NCI-H510A (cell line): ENCODE measurements at regions not wholly inside any gene's neighbourhood (a gene's known extent, or its start where the extent isn't known, plus 50 kb on each side); places are given as distances from the start of the nearest gene placed in this dataset.
A peak's percentile ranks its signal among the peaks of the same experiment; 100 is the strongest.
"Not testable (repeated sequence)": the region's sequence is repeated elsewhere in the genome, so short reads cannot be mapped to it uniquely, and the experiment has no call there.

Experiments
- DNase-seq: peaks from one replicate; lab custom pipeline; 2025; lab: John Stamatoyannopoulos, UW

DNA sequence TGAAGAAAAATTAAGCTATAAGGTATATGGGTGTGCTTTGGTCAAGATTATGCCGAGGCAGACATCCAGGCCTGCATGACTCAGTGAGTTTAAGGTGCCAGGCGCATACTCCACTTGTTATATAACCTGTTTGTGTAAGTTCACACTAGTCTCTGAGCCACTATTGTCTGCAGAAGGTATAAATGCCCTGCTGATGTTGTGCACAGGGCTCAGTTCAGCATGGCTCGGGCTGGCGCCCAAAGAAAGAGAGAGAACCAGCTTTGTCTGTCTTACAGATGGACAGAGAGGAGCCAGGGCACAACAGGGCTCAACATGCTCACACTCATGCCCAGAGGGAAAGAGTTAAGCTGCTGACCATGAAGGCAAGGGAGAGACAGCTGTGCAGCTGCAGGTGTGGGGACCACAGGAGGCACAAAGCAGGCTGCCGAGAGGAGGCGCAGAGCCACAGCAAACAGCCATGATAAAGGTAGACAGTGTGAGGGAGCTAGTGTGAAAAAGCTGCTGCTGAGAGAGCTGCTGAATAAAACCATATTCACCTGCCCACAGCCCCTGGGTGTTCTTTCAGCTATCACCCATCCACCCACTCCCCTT is 1587.6 kb upstream of the C9orf72 start:
- DNase-seq: peak; percentile 22

DNA sequence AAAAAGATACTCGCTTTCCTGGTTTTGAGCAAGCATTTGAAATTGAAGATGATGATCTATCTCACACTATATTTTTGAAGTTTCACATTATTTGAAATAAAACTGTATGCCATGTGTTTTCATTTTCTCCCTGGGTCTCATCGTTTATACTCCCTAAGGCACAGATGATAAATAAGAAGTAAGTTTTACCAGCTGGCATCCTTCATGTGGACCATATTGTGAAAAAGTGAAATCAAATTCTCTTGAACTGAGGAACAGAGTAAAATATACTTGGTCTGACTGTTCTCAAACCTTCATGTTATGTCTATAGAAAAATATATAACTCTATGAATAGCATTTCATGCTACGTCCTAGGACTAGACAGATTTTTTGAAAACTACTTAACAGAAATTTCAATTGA is 1600.9 kb upstream of the C9orf72 start:
- no peak for DNase-seq

DNA sequence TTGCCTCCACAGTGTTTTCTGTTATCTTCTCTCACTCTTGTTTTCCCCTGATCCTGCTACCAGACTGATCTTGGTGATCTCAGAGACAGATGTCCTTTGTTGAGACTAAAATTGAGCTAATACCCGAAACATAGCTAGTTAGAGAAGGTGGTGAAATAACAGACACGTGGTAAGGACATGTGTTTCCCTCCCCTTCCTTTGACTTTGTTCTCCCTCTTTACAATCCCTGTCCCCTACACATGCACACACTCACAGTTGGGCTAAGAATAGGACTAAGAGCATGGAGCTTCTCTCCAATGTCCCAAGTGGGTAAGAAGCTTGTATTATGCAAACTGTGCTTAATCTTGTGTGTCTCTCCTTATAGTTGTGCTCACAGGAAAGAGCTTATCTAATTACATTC is 1603.0 kb upstream of the C9orf72 start:
- no peak for DNase-seq

DNA sequence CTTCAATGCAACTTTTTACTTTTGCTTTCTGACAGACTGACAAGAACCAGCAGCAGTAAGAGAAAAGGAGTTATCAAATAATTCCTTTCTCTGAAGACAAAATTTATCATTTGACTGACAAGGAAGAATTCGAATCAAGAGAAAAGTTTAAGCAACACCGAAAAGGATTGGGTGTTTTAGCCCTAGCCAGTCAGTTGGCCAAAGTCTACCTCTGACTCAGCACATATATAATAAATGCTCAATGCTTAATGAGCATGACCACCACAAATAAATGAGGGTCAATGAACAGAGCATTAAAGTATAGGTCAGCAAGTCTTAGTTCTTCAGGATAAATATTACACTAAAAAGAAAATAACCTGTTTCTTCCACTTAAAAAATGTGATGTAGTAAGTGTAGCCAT is 1603.5 kb upstream of the C9orf72 start:
- no peak for DNase-seq

DNA sequence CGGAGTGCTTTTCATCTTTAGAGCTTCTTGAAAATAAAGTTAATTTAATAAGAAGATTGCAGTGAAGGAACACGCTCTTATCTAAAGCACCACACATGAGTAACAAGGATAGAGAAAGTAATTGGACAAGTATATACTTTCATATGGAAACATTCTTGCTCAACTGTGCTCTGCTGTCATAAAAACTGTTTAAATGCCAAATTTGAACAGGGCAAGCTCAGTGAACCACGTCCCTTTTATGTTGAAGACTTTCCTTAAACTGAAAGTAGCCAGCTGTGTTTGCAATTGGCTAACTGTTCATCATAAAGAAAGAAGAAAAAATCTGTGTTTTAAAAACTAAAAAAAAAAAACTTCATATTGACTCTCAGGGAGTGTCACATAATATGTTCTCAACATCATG is 1610.7 kb upstream of the C9orf72 start:
- DNase-seq: no peak

DNA sequence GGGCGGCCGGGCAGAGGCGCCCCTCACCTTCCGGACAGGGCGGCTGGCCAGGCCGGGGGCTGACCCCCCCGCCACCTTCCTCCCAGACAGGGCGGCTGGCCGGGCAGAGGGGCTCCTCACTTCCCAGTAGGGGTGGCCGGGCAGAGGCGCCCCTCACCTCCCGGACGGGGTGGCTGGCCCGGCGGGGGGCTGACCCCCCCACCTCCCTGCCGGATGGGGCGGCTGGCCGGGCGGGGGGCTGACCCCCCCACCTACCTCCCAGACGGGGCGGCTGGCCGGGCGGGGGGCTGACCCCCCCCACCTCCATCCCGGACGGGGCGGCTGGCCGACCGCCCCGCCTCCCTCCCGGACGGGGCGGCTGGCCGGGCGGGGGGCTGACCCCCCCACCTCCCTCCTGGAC is 1615.5 kb upstream of the C9orf72 start:
- not testable (repeated sequence) for DNase-seq

DNA sequence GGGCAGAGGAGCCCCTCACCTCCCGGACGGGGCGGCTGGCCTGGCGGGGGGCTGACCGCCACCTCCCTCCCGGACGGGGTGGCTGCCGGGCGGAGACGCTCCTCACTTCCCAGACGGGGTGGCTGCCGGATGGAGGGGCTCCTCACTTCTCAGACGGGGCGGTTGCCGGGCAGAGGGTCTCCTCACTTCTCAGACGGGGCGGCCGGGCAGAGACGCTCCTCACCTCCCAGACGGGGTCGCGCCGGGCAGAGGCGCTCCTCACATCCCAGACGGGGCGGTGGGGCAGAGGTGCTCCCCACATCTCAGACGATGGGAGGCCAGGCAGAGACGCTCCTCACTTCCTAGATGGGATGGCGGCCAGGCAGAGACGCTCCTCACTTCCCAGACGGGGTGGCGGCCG is 1615.9 kb upstream of the C9orf72 start:
- DNase-seq: not testable (repeated sequence)

DNA sequence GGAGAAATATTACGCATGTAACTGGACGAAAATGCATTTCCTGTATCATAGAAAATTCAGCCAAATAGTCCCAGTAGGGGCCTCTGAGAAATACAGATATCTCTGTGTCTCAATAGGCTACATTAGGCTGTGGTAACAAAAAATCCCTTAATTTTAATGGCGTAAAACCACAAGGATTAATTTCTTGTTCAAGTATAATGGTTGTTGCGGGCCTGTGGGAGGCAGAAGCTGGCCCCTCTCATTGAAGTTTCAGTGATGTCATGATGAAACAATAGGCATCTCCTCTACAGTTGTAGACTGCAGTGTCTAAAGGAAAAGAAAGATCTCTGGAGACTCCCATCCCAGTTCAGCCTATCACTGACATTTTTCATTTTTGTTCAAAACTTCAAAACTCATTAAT is 1625.6 kb upstream of the C9orf72 start:
- no peak for DNase-seq

DNA sequence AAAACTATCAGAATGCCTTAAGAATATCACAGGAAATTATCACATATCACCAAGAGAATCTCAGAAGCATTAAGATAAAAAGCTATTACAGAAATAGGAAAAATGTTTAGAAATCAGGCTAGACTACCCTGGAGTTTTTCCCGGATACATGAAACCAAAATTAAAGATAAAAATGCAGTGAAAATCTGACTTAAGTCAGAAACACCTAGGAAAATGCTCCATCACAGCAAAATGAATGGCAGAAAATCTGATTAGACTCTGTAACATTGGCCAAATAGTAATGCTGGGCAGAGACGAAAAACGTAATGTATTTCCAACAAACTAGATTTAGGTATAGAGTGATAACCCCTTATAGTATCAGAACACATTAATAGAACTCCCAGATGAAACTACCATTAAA is 1626.7 kb upstream of the C9orf72 start:
- no peak for DNase-seq

DNA sequence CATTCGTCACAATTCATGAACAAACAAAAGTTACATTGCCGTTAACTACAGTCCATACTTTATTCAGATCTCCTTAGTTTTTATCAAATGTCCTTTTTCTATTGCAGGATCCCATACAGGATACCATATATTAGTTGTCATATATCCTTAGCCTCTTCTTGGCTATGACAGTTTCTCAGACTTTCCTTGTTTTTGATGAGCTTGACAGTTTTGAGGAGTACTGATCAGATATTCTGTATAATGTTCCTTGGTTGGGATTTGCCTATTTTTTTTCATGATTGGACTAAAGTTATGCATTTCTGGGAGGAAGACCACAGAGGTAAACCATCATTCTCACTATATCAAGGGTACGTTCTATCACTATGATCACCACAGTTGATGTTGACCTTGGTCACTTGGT is 1627.4 kb upstream of the C9orf72 start:
- DNase-seq: no peak

DNA sequence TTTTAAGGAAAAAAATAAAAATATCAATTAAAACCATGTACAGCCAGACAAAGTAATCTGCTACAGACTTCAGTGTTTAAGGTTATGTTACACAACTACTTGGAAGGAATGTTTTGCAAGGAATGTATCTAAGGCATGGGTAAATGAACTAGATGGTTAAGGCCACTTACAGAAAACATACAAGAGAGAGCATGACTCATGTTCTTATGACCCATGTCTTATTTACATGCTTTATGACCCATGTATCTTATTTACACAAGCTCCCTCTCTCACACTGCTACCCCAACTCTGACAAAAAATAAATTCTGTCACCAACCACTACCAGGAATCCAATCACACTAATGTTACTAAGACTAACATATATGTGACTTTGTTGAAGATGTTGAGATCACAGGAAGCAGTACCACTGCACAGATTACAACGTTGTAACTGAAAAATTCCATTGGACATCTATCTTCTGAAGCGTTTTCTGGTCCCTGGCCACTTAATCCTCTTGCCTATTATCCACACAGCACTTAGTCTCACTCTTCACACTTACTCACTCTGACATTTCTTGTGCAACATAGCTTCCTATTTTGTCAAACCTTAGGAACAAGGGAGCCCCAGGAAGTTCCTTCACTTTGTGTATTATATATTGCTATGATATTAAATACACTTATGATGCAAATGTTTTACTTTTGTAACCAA is 1630.1 kb upstream of the C9orf72 start:
- no peak for DNase-seq

DNA sequence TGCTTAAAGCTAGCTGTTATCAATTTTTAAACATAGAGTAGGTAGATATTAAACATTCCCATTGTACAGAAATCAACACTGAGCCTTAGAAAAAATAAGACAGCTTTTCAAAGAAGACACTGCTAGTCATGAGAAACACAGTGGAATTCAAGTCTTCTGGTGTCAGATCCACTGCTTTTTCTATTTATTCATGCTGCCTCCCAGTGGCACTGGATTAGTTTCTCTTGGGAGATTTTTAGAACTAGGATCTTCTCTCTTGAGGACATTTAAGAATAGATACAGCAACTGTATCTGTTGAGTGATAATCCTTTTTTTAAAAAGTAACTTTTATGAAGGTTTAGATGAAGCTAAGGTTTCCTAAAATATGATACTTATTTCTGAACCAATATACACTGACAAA is 1635.4 kb upstream of the C9orf72 start:
- no peak for DNase-seq

DNA sequence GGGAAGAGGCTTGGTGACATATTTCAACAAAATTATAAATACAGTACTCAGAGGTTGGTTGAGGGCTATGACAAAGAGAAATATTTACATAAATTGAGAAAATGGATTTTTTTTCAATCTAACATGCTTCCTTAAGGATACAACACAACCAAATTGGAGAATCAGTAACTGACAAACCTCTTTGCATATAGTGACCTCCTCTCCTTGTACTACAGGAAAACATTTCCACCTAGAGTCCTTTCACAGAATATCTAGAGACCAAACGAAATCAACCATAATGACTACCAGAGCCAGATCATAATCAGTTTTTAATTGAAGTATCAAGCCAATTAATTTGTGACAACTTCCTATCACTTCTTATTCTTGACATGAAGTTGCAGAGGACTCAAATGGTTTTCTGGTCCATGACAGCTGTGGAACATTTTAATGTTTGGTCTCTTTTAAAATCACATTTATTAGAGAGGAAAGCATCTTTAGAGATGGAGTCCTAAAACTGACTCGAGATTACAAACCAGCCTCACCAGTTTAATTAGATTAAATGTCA is 1636.5 kb upstream of the C9orf72 start:
- no peak for DNase-seq

DNA sequence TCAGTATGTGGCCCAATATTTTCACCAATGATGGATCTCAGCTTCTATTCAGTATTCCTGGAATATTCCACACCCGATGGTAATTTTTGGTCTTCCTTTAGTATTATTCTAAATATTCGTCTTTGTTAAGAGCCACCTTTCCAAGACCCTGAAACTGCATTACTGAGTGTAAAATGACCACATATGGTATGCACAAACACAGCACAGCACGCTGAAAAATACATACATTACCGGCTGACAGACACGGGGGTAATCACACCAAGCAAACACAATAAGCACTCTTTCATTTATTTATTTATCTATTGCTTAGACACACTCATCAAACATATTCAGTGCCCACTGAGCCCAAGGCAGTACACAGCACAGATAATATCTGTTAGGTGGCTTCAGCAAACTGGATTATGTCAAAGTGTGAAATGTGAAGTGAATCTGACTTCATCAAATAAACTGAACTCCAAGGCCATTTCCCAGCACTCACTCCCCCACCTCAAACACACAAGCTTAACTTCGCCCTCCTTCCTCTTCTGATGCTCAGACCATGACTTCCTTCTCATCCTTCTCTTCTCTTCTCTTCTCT is 1637.8 kb upstream of the C9orf72 start:
- no peak for DNase-seq

DNA sequence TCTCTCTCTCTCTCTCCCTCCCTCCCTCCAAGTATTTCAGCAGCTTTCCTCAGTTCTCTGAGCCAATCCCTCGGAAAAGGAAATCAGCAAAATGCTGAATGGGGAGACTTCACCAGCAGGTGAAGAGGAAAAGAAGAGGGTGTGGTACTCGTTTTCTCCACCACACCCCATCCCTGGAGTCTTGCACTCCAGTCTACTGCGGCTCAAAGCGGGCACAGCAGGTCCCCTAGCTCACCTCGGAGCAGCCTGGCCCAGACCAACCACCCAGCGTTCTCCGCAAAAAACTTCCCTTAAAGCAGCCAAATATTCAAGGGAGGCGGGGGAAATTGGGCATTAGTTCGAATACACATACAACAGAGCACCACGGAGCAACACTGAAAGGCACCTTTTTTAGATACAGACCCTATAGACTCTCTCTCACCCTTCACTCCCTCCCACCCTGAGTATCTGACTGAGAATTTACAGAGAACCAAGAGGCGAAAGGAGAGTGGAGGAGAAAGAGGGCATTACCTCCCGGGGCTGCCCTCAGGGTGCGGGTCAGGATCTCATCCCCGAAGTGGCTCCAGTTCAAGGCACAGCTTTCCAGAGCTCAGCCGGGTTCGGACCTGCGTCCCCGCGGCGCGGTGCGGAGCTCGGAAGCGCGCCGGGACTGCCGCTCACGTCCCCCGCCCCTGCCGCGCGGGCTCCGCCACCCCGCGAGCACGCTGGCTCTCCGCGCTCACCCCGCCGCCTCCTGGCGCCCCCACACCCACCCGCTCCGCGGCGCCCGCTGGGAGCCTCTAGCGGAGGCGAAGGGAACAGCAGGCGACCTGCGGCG is 1638.5 kb upstream of the C9orf72 start:
- peak; percentile 9 for DNase-seq

DNA sequence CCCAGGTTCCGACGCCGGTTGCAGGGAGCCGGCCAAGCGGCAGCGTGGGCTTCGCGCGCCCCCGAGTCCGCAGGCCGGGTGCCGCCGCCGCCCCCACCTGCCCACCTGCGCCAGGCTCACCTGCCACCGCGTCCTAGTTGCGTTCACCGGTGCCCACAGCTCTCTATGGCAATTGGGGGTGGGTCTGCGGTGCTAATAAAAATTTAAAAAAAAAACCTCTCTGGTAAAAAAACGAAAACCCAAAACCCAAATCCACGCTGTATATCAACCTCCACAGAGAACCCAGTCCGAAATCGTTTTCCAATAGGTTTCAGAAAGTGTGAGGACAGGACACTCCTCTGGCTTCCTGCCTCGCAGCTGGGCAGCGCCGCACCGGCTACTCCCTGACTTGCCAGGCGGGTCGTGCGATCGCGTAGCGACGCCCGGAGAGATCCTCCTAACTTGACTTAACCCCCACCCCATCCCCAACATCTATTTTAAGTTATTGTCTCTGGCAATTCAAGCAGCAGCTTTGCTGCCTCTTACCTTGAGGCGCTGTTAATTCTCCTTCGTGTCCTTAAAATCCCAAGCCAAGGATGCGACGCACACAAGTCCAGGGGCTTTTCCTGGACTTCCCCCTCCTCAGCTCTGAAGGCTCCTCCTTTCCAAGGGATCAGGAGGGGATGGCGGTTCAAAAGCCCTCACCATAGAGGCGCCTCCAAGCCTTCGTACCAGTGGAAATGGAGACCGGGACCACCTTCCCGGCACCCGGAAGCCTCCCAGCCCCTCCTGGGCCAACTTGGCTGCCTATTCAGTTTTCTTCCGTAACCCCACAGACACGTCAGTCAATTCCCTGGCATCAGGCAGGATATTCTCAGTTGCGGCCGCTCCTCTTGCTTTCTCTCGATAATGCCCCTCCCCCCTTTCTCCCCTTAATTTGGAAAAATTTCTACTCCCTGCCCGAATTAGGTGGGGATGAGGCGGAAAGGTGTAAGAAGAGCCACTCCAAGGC is 1639.4 kb upstream of the C9orf72 start:
- peak; percentile 11 for DNase-seq

DNA sequence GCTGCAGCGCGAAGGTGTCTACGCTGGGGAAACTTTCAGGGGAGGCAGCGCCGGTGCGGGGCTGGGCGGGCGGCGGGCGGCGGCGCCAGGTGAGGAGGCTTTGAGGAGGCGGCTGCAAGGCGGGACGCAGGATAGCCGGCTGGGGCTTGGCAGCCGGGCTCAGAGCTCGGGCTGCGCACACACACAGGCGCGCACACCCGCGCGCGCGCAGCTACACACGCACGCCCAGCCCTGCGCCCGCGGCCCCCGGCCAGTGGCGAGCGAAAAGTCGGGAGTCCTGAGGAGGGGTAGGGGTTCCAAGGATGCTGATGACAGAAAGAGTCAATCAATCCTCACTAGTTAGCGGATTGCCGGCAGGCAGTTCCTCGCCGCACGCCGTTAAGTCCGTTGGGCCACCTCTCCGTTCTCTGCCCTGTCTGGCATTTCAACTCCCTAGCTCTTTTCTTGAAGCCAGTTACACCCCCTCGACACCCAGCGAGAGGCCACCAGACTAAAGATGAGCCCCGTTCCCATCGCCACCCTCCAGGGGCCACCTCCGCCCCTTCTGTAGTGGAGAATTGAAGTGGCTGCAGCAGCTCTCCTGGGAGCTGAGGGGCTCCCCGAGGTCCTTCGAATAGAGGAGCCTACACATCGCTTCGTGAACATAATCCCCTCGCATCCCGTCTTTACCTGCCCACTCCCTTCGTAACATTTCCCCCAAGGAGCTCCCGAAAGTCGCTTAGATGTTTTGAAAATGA is 1640.3 kb upstream of the C9orf72 start, which contains the start of gene LINGO2:
Gene LINGO2, minus strand, starts transcription at position 185 of the 737 bp plus-strand sequence.
- peak; percentile 10 for DNase-seq

DNA sequence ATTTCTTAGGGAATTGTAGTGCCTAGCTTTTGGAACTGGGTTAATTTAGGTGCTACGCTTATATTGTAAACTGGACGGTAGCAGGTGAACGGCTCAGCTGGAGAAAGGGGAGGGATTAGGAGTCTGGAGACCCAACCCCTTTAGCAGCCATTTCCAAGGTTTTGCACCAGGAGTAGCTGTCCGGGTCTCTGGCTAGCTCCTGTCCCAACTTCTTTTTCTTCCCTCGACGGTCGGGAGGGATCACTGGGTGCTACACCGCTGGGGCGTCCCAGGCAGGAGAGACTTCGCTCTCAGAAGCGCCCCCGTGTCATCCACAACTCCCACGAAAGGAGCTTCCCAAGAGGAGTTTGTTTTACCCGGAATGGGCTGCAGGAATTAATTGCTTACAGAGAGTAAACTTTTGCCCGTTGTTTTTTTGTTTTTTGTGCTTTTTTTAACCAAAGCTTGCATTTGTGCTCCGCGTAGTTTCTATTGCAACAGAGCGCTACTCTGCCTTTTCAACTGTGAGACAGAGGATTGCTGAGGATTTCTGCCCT is 1640.9 kb upstream of the C9orf72 start:
- peak; percentile 32 for DNase-seq

DNA sequence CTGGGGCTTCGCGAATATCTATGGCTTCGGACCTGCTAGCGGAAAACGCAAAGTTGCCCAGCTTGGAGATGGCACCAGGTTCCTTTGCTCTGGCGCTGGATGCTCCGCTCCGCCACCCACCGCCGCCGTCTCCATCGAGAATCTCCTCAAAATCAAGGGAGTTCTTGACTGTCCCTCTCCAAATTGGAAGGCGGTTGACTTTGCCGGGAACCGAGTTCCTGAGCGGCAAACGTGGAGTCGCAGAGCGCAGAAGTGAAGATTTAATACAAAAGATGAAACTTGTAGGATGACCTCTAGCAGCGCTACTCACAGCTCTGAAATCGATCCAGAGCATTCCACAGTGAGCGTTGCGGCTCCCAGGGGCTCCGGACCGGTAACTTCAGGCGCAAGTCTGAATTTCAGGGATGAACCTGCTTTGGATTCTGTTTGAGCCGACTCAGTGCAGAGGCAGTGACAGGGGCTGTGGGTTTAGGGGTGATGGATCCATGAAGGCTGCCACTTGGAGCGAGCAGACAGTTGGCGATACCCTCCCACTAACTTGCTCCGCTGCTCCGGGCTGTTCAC is 1641.5 kb upstream of the C9orf72 start:
- peak; percentile 5 for DNase-seq

DNA sequence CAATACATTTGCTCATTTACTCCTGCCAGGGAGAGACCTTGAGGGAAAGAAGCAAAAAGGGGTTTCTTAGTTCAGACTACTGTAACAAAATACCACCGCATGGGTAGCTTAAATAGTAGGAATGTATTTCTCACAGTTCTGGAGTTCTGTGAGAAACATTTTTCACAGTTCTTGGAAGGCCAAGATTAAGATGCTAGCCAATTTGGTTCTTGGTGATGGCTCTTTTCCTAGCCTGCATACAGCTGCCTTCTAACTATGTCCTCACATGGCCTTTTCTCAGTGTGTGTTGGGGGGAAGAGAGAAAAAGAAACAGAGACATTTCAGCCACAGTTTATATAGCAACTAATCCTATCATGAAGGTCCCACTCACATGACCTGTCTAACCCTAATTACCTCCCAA is 1644.7 kb upstream of the C9orf72 start:
- DNase-seq: no peak
